Mesenchymal stem cell (in vitro differentiated cells and primary cell): ENCODE measurements at regions not wholly inside any gene's neighbourhood (a gene's known extent, or its start where the extent isn't known, plus 50 kb on each side); places are given as distances from the start of the nearest gene placed in this dataset.

Experiments
- DNase-seq: peaks from one replicate; pipeline ENCODE4 v3.0.0-alpha.2; 2013
- H2AFZ ChIP-seq: one replicate; pipeline ENCODE4 v1.6.1; 2013; ENCODE audit warnings: low read depth, mild to moderate bottlenecking, control low read depth, inconsistent platforms, low read length, moderate library complexity
- H2AK5ac ChIP-seq: 2 replicates; pipeline ENCODE4 v1.6.1; 2013; ENCODE audit warnings: low read length, moderate library complexity, mild to moderate bottlenecking, inconsistent platforms; ENCODE audit not compliant: severe bottlenecking
- H2BK120ac ChIP-seq: one replicate; pipeline ENCODE4 v1.6.1; 2013; ENCODE audit warnings: low read depth, mild to moderate bottlenecking, inconsistent platforms, low read length, moderate library complexity
- H2BK12ac ChIP-seq, 2 experiments: one replicate each; pipeline ENCODE4 v1.6.1; 2013; ENCODE audit warnings: inconsistent platforms in 2 of 2, low read length in 2 of 2, mild to moderate bottlenecking in 2 of 2, moderate library complexity in 2 of 2, control low read depth in 1 of 2
- H2BK15ac ChIP-seq: one replicate; pipeline ENCODE4 v1.6.1; 2013; ENCODE audit warnings: mild to moderate bottlenecking, low read depth, inconsistent platforms; ENCODE audit not compliant: poor library complexity, severe bottlenecking
- H2BK5ac ChIP-seq: 2 replicates; pipeline ENCODE4 v1.6.1; 2013; ENCODE audit warnings: low read depth, mild to moderate bottlenecking, low read length, control low read depth, inconsistent platforms; ENCODE audit not compliant: poor library complexity, severe bottlenecking
- H3K14ac ChIP-seq, 2 experiments: one replicate each; pipeline ENCODE4 v1.6.1; 2013; ENCODE audit warnings: inconsistent platforms in 2 of 2, low read length in 2 of 2, control low read depth in 1 of 2, mild to moderate bottlenecking in 1 of 2, moderate library complexity in 1 of 2
- H3K18ac ChIP-seq, 2 experiments: one replicate each; pipeline ENCODE4 v1.6.1; 2013; ENCODE audit warnings: inconsistent platforms in 2 of 2, low read length in 2 of 2, control low read depth in 1 of 2, low read depth in 1 of 2, mild to moderate bottlenecking in 1 of 2
- H3K23ac ChIP-seq, 2 experiments: one replicate each; pipeline ENCODE4 v1.6.1; 2013; ENCODE audit warnings: inconsistent platforms in 2 of 2, low read length in 2 of 2, mild to moderate bottlenecking in 2 of 2, moderate library complexity in 2 of 2, control low read depth in 1 of 2
- H3K27ac ChIP-seq: 2 replicates; pipeline ENCODE4 v1.5.1; 2013; ENCODE audit warnings: mild to moderate bottlenecking, moderate library complexity, low read length, control low read depth, inconsistent platforms; ENCODE audit not compliant: poor library complexity, severe bottlenecking
- H3K27me3 ChIP-seq, 2 experiments: 2 replicates each; pipeline versions ENCODE4 v1.6.1 to v1.7.0; 2013; ENCODE audit warnings: low read length in 2 of 2, mild to moderate bottlenecking in 2 of 2, moderate library complexity in 2 of 2, control low read depth in 1 of 2, inconsistent platforms in 1 of 2; ENCODE audit not compliant: control insufficient read depth in 1 of 2, insufficient read depth in 1 of 2
- H3K36me3 ChIP-seq, 2 experiments: 2 replicates each; pipeline versions ENCODE4 v1.6.1 to v1.7.0; 2013; ENCODE audit warnings: low read length in 2 of 2, control low read depth in 1 of 2, inconsistent platforms in 1 of 2, low read depth in 1 of 2, mild to moderate bottlenecking in 1 of 2; ENCODE audit not compliant: insufficient read depth in 2 of 2, control insufficient read depth in 1 of 2
- H3K4ac ChIP-seq, 2 experiments: one replicate each; pipeline ENCODE4 v1.6.1; 2013; ENCODE audit warnings: inconsistent platforms in 2 of 2, low read length in 2 of 2, mild to moderate bottlenecking in 2 of 2, moderate library complexity in 2 of 2, control low read depth in 1 of 2, low read depth in 1 of 2
- H3K4me1 ChIP-seq: 2 replicates; pipeline ENCODE4 v1.6.1; 2013; ENCODE audit warnings: low read depth, low read length, control low read depth; ENCODE audit not compliant: control insufficient read depth, insufficient read depth
- H3K4me2 ChIP-seq: 2 replicates; pipeline ENCODE4 v1.6.1; 2013; ENCODE audit warnings: low read length, mild to moderate bottlenecking, inconsistent platforms; ENCODE audit not compliant: poor library complexity, severe bottlenecking
- H3K4me3 ChIP-seq, 2 experiments: 2 replicates each; pipeline versions ENCODE4 v1.5.1 to v1.7.0; 2013; ENCODE audit warnings: low read length in 2 of 2, mild to moderate bottlenecking in 2 of 2, control low read depth in 1 of 2, low read depth in 1 of 2; ENCODE audit not compliant: insufficient read depth in 1 of 2
- H3K79me1 ChIP-seq: replicated peaks from 2 replicates; pipeline ENCODE4 v1.6.1; 2013; ENCODE audit warnings: mild to moderate bottlenecking, control low read depth, low read length, inconsistent platforms; ENCODE audit not compliant: poor library complexity, severe bottlenecking
- H3K9ac ChIP-seq: 2 replicates; pipeline ENCODE4 v1.7.0; 2013; ENCODE audit warnings: mild to moderate bottlenecking, low read length, moderate library complexity
- H3K9me3 ChIP-seq: 2 replicates; pipeline ENCODE4 v1.7.0; 2013; ENCODE audit warnings: mild to moderate bottlenecking, low read length; ENCODE audit not compliant: control insufficient read depth
- H4K8ac ChIP-seq: one replicate; pipeline ENCODE4 v1.6.1; 2013; ENCODE audit warnings: inconsistent platforms, mild to moderate bottlenecking, low read length, moderate library complexity
- H4K91ac ChIP-seq: one replicate; pipeline ENCODE4 v1.6.1; 2013; ENCODE audit warnings: mild to moderate bottlenecking, low read length, inconsistent platforms
- WGBS: methylation state at CpG from one replicate; pipeline ENCODE4 v1.1.7; 2013; ENCODE audit warnings: mixed read lengths; 5-methylcytosine and 5-hydroxymethylcytosine counted together

DNA sequence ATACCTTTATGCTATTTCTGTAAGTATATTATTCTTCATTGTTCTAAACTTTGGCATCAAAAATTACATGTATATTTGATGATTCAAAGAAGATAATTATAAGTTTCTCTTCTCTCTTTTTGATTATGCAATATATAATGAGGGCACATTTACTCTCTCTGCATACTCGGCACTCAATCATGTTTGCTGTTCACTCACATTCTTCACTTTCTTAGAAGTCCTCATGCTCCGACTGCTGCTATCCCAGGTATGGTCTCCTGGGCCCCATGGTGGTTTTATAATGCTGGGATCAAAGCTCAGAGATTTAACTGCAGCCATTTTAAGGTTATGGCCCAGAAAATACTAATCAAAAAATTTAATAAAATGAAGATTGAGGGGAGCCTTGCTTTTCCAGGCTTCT lies 529.7 kb upstream of the IL12A start:
- Histone ChIP-seq H3K4me3 (no peak overlapping the region), H2AFZ (no peak overlapping the region), H3K9me3 (no peaks in the 10 kb centered on the region), H3K14ac (no peak overlapping the region), H3K18ac (no peak overlapping the region), H2BK120ac (no peak overlapping the region), H3K27me3 (no peaks in the 10 kb centered on the region), H3K23ac (no peak overlapping the region), H4K8ac (no peak overlapping the region), H2AK5ac (no peak overlapping the region), H2BK12ac (no peak overlapping the region), H3K4me1 (peaks cover 4% of the 10 kb centered on the region), H3K4ac (no peak overlapping the region), H3K27ac (peak overlapping the region; percentile 95), H4K91ac (no peak overlapping the region), H3K4me2 (no peak overlapping the region), H3K9ac (no peak overlapping the region), H3K79me1 (no peaks in the 10 kb centered on the region), H2BK5ac (peak overlapping the region; percentile 19), H2BK15ac (no peak overlapping the region), H3K36me3 (no peaks in the 10 kb centered on the region)
- no peak for DNase-seq
- WGBS = no CpG with 5 or more reads among the region's 2 CpGs

- H3K27ac ChIP-seq = no peak overlapping the region
- H2BK12ac ChIP-seq = no peak overlapping the region
- WGBS = 81% methylated on average over 4 of the region's 4 CpGs
These were observed 516.0 kb upstream of the IL12A start for GRCh38 chr3:159472611-159473010.

DNA sequence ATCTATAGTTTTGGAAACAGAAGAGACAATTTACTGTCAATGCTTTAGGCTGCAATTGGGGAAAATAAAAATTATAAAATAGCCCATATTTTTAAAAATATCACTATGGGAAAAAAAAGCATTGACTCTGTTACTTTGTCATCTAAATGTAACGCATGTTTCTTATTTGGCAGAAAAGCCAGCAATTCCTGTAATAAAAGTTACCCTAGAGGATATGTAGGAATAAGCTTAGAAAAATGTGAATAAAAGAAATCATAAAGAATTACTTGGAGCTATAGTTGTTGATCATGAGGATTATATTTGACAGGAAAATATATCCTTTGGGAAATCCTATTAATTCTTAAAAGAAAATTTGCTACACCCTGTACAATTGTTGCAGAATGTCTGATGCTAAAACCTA lies 515.4 kb upstream of the IL12A start:
- H4K91ac ChIP-seq = no peak overlapping the region
- H2BK5ac ChIP-seq = no peak overlapping the region
- no peaks in the 10 kb centered on the region for H3K27me3 ChIP-seq
- WGBS = 100% methylated on average over 1 of the region's 1 CpG
- DNase-seq = no peak
- no peak overlapping the region for H2AFZ ChIP-seq
- H3K79me1 ChIP-seq = no peaks in the 10 kb centered on the region
- no peak overlapping the region for H2BK15ac ChIP-seq
- no peak overlapping the region for H2BK12ac ChIP-seq
- no peak overlapping the region for H2BK120ac ChIP-seq
- H3K9me3 ChIP-seq = peaks cover 2% of the 10 kb centered on the region
- H3K27ac ChIP-seq = no peak overlapping the region
- no peaks in the 10 kb centered on the region for H3K4me1 ChIP-seq
- no peak overlapping the region for H3K4me2 ChIP-seq
- no peak overlapping the region for H3K9ac ChIP-seq
- H4K8ac ChIP-seq = no peak overlapping the region
- H3K14ac ChIP-seq = no peak overlapping the region
- no peak overlapping the region for H3K18ac ChIP-seq
- H2AK5ac ChIP-seq = no peak overlapping the region
- no peak overlapping the region for H3K4ac ChIP-seq
- H3K23ac ChIP-seq = no peak overlapping the region
- H3K4me3 ChIP-seq = no peak overlapping the region
- H3K36me3 ChIP-seq = no peaks in the 10 kb centered on the region

More at GRCh38 chr3:159472611-159473010, 516.0 kb upstream of the IL12A start:
- Histone ChIP-seq H2BK15ac (no peak overlapping the region), H3K36me3 (no peaks in the 10 kb centered on the region), H3K4ac (no peak overlapping the region), H3K14ac (no peak overlapping the region), H3K27me3 (no peaks in the 10 kb centered on the region), H3K18ac (no peak overlapping the region), H3K23ac (no peak overlapping the region), H2AFZ (no peak overlapping the region), H3K79me1 (no peaks in the 10 kb centered on the region), H2BK5ac (no peak overlapping the region), H3K4me1 (no peaks in the 10 kb centered on the region), H2BK120ac (no peak overlapping the region), H3K4me3 (no peak overlapping the region), H2AK5ac (no peak overlapping the region), H3K9ac (no peak overlapping the region), H4K91ac (no peak overlapping the region), H4K8ac (no peak overlapping the region), H3K9me3 (no peaks in the 10 kb centered on the region), H3K4me2 (no peak overlapping the region)
- no peak for DNase-seq

- Histone ChIP-seq H3K23ac (no peak overlapping the region), H3K18ac (no peak overlapping the region), H2BK15ac (no peak overlapping the region), H3K27me3 (no peaks in the 10 kb centered on the region), H3K79me1 (no peaks in the 10 kb centered on the region), H3K9ac (no peak overlapping the region), H4K91ac (no peak overlapping the region), H2AK5ac (no peak overlapping the region), H3K27ac (no peak overlapping the region), H3K4ac (no peak overlapping the region), H2AFZ (no peak overlapping the region), H3K4me1 (no peaks in the 10 kb centered on the region), H2BK5ac (no peak overlapping the region), H4K8ac (no peak overlapping the region), H3K9me3 (peaks cover 5% of the 10 kb centered on the region), H3K4me2 (no peak overlapping the region), H3K4me3 (no peak overlapping the region), H3K36me3 (no peaks in the 10 kb centered on the region), H3K14ac (no peak overlapping the region), H2BK12ac (no peak overlapping the region), H2BK120ac (no peak overlapping the region)
- no peak for DNase-seq
These were observed 508.6 kb upstream of the IL12A start for GRCh38 chr3:159480046-159480445.
